Natural killer cell treated with Interleukin-12 subunit alpha and Interleukin-12 subunit beta and Interleukin-15 and Interleukin-18, amount 100 ng/mL, for 72 hours (primary cell): ENCODE measurements at regions not wholly inside any gene's neighbourhood (a gene's known extent, or its start where the extent isn't known, plus 50 kb on each side); places are given as distances from the start of the nearest gene placed in this dataset.

Experiments used
- ATAC-seq, 2 donors: fragments of 150-1000 bp; cut with Tn5 transposase in 1 of 2; sonication (Bioruptor Pico), chemical (Tn5 transposase) in 1 of 2; 2 replicates each; pipeline ENCODE4 v1.10.0; 2021
- DNase-seq: peaks from one replicate; pipeline ENCODE4 v3.0.0; 2022; ENCODE audit warnings: low spot score
- H3K27ac Mint-ChIP-seq, 2 donors: 1 replicate in 1 of 2; 2 replicates in 1 of 2; pipeline ENCODE4 v1.8.0; 2022; ENCODE audit warnings: mixed read lengths in 2 of 2, mild to moderate bottlenecking in 1 of 2, moderate library complexity in 1 of 2
- H3K27me3 Mint-ChIP-seq, 2 donors: 1 replicate in 1 of 2; 2 replicates in 1 of 2; pipeline ENCODE4 v1.8.0; 2022; ENCODE audit warnings: mixed read lengths in 2 of 2
- H3K36me3 Mint-ChIP-seq: one replicate; pipeline ENCODE4 v1.8.0; 2022; ENCODE audit warnings: mixed read lengths
- H3K4me1 Mint-ChIP-seq, 2 donors: 1 replicate in 1 of 2; 2 replicates in 1 of 2; pipeline ENCODE4 v1.8.0; 2022; ENCODE audit warnings: low read depth in 2 of 2, mixed read lengths in 2 of 2, mild to moderate bottlenecking in 1 of 2
- H3K4me3 Mint-ChIP-seq: one replicate; pipeline ENCODE4 v1.8.0; 2022; ENCODE audit warnings: mixed read lengths
- H3K9me3 Mint-ChIP-seq: 2 replicates; pipeline ENCODE4 v1.8.0; 2022; ENCODE audit warnings: mixed read lengths

GRCh38 chr14:100652744-100653143, 65.5 kb upstream of the BEGAIN start:
- Mint-ChIP-seq H3K27me3 (peaks cover 9 to 27% of the 10 kb centered on the region in 2 donors), H3K27ac (no peak overlapping the region)
- ATAC-seq: no peak

GRCh38 chr14:100653409-100653808, 66.2 kb upstream of the BEGAIN start:
- Mint-ChIP-seq H3K27ac (no peak overlapping the region), H3K4me3 (no peak overlapping the region), H3K4me1 (no peaks in the 10 kb centered on the region), H3K36me3 (no peaks in the 10 kb centered on the region), H3K27me3 (peaks cover 8 to 27% of the 10 kb centered on the region in 2 donors), H3K9me3 (no peaks in the 10 kb centered on the region)
- ATAC-seq (peak in 1 of 2 donors; percentile 57), DNase-seq (no peak)

More at GRCh38 chr14:100652744-100653143, 65.5 kb upstream of the BEGAIN start:
- H3K36me3 Mint-ChIP-seq: no peaks in the 10 kb centered on the region
- H3K4me3 Mint-ChIP-seq: no peak overlapping the region
- DNase-seq: no peak
- no peaks in the 10 kb centered on the region for H3K4me1 Mint-ChIP-seq
- no peaks in the 10 kb centered on the region for H3K9me3 Mint-ChIP-seq

GRCh38 chr14:100654025-100654813, 67.0 kb upstream of the BEGAIN start:
- Mint-ChIP-seq H3K36me3 (no peaks in the 10 kb centered on the region), H3K27me3 (peaks cover 8 to 25% of the 10 kb centered on the region in 2 donors), H3K4me3 (no peak overlapping the region), H3K9me3 (no peaks in the 10 kb centered on the region), H3K4me1 (no peaks in the 10 kb centered on the region), H3K27ac (no peak overlapping the region)
- DNase-seq: no peak
- no peak for ATAC-seq

GRCh38 chr14:100654814-100655740, 67.9 kb upstream of the BEGAIN start:
- Mint-ChIP-seq H3K9me3 (no peaks in the 10 kb centered on the region), H3K4me1 (no peaks in the 10 kb centered on the region), H3K36me3 (no peaks in the 10 kb centered on the region), H3K27ac (no peak overlapping the region), H3K4me3 (no peak overlapping the region), H3K27me3 (peaks cover 8 to 19% of the 10 kb centered on the region in 2 donors)
- ATAC-seq (peak; percentile 63), DNase-seq (no peak)

- Mint-ChIP-seq H3K4me1 (no peaks in the 10 kb centered on the region), H3K36me3 (no peaks in the 10 kb centered on the region), H3K27ac (peak overlapping the region in 1 of 2 donors; percentile 33), H3K27me3 (peaks cover 8 to 19% of the 10 kb centered on the region in 2 donors), H3K9me3 (no peaks in the 10 kb centered on the region), H3K4me3 (no peak overlapping the region)
- ATAC-seq: no peak
- no peak for DNase-seq
These were observed 68.5 kb upstream of the BEGAIN start for GRCh38 chr14:100655741-100656085.

GRCh38 chr14:100656996-100657395, 69.7 kb upstream of the DLK1 start:
- Mint-ChIP-seq H3K4me1 (no peaks in the 10 kb centered on the region), H3K4me3 (no peak overlapping the region), H3K27ac (no peak overlapping the region), H3K9me3 (no peaks in the 10 kb centered on the region), H3K36me3 (no peaks in the 10 kb centered on the region), H3K27me3 (peaks cover 8 to 12% of the 10 kb centered on the region in 2 donors)
- ATAC-seq (no peak), DNase-seq (no peak)

GRCh38 chr14:100657780-100658179, 68.9 kb upstream of the DLK1 start:
- Mint-ChIP-seq H3K27ac (no peak overlapping the region), H3K4me1 (peaks cover 0 to under 1% of the 10 kb centered on the region in 2 donors), H3K36me3 (no peaks in the 10 kb centered on the region), H3K9me3 (no peaks in the 10 kb centered on the region), H3K27me3 (peaks cover 8 to 12% of the 10 kb centered on the region in 2 donors), H3K4me3 (no peak overlapping the region)
- DNase-seq (no peak), ATAC-seq (no peak)

GRCh38 chr14:100658181-100658886, 68.4 kb upstream of the DLK1 start:
- H3K36me3 Mint-ChIP-seq: no peaks in the 10 kb centered on the region
- no peaks in the 10 kb centered on the region for H3K9me3 Mint-ChIP-seq
- no peak overlapping the region for H3K4me3 Mint-ChIP-seq
- H3K4me1 Mint-ChIP-seq: peaks cover 0 to 5% of the 10 kb centered on the region in 2 donors
- DNase-seq (no peak), ATAC-seq (no peak)
- H3K27ac Mint-ChIP-seq: no peak overlapping the region
- H3K27me3 Mint-ChIP-seq: peaks cover 8 to 12% of the 10 kb centered on the region in 2 donors

- H3K9me3 Mint-ChIP-seq: no peaks in the 10 kb centered on the region
- H3K4me1 Mint-ChIP-seq: peaks cover 0 to 5% of the 10 kb centered on the region in 2 donors
- no peak overlapping the region for H3K27ac Mint-ChIP-seq
- H3K27me3 Mint-ChIP-seq: peaks cover 12 to 13% of the 10 kb centered on the region in 2 donors
- H3K4me3 Mint-ChIP-seq: no peak overlapping the region
- H3K36me3 Mint-ChIP-seq: no peaks in the 10 kb centered on the region
- DNase-seq: no peak
- no peak for ATAC-seq
These were observed 67.2 kb upstream of the DLK1 start for GRCh38 chr14:100659345-100660001.

GRCh38 chr14:100660498-100660881, 66.2 kb upstream of the DLK1 start:
- ATAC-seq: no peak
- Mint-ChIP-seq H3K9me3 (no peaks in the 10 kb centered on the region), H3K27me3 (peaks cover 20% of the 10 kb centered on the region in 2 donors)

GRCh38 chr14:100660882-100661635, 65.6 kb upstream of the DLK1 start:
- Mint-ChIP-seq H3K4me1 (peaks cover 0 to 5% of the 10 kb centered on the region in 2 donors), H3K27me3 (peaks cover 15 to 17% of the 10 kb centered on the region in 2 donors), H3K4me3 (no peak overlapping the region), H3K27ac (no peak overlapping the region), H3K36me3 (no peaks in the 10 kb centered on the region), H3K9me3 (no peaks in the 10 kb centered on the region)
- ATAC-seq (no peak), DNase-seq (no peak)

More at GRCh38 chr14:100660498-100660881, 66.2 kb upstream of the DLK1 start:
- no peaks in the 10 kb centered on the region for H3K36me3 Mint-ChIP-seq
- H3K27ac Mint-ChIP-seq: no peak overlapping the region
- peaks cover 0 to 5% of the 10 kb centered on the region in 2 donors for H3K4me1 Mint-ChIP-seq
- no peak overlapping the region for H3K4me3 Mint-ChIP-seq
- no peak for DNase-seq

- no peaks in the 10 kb centered on the region for H3K36me3 Mint-ChIP-seq
- H3K9me3 Mint-ChIP-seq: no peaks in the 10 kb centered on the region
- peaks cover 12 to 16% of the 10 kb centered on the region in 2 donors for H3K27me3 Mint-ChIP-seq
- DNase-seq (no peak), ATAC-seq (peak in 1 of 2 donors; percentile 62)
- no peak overlapping the region for H3K4me3 Mint-ChIP-seq
- peak overlapping the region in 1 of 2 donors; percentile 64 for H3K27ac Mint-ChIP-seq
- peaks cover 0 to 5% of the 10 kb centered on the region in 2 donors for H3K4me1 Mint-ChIP-seq
These were observed 63.6 kb upstream of the DLK1 start for GRCh38 chr14:100662879-100663760.
